IMR-90 (cell line): ENCODE measurements at regions not wholly inside any gene's neighbourhood (a gene's known extent, or its start where the extent isn't known, plus 50 kb on each side); places are given as distances from the start of the nearest gene placed in this dataset.

Source experiments
- ATAC-seq: fragments of 200-7000 bp; cut with Tn5 transposase; 2 replicates; pipeline ENCODE4 v1.9.1; 2020; ENCODE audit warnings: low read depth, mild to moderate bottlenecking, moderate library complexity
- BruUV-seq: library from RNA; stranded (reverse); fragments of 400-500 nt; replicated peaks from 2 replicates; lab custom pipeline; 2021; lab: Mats Ljungman, UMichigan
- CTCF ChIA-PET: fragments of 300-600 bp; formaldehyde crosslinking; extraction: SDS; loops from one replicate; lab custom pipeline; 2021; ENCODE audit warnings: antibody characterized with exemption; lab: Yijun Ruan, JAX
- POLR2A ChIA-PET: fragments of 300-600 bp; sonication (Branson Sonifier 250); formaldehyde crosslinking; loops from one replicate; lab custom pipeline; 2022; ENCODE audit warnings: antibody characterized with exemption; ENCODE audit not compliant: unreplicated experiment; lab: Charles Lee
- DNase-seq: peaks from one replicate; pipeline ENCODE4 v3.0.0; 2013
- H2AFZ ChIP-seq: replicated peaks from 2 replicates; pipeline ENCODE3; 2013; ENCODE audit warnings: low read length, mild to moderate bottlenecking; ENCODE audit not compliant: poor library complexity
- H2AK5ac ChIP-seq: 2 replicates; pipeline ENCODE4 v1.6.1; 2013; ENCODE audit warnings: low read depth, low read length, inconsistent platforms
- H2AK9ac ChIP-seq: replicated peaks from 2 replicates; pipeline ENCODE3; 2013; ENCODE audit warnings: mild to moderate bottlenecking, low read depth, low read length, moderate library complexity; ENCODE audit not compliant: poor library complexity
- H2BK120ac ChIP-seq: 2 replicates; pipeline ENCODE4 v1.6.1; 2013; ENCODE audit warnings: low read depth, low read length, inconsistent platforms
- H2BK15ac ChIP-seq: 3 replicates; pipeline ENCODE4 v1.6.1; 2013; ENCODE audit warnings: low read depth, low read length, inconsistent platforms
- H2BK20ac ChIP-seq: 2 replicates; pipeline ENCODE4 v1.6.1; 2013; ENCODE audit warnings: low read depth, mild to moderate bottlenecking, inconsistent platforms, low read length, moderate library complexity
- H2BK5ac ChIP-seq: 2 replicates; pipeline ENCODE4 v1.6.1; 2013; ENCODE audit warnings: mild to moderate bottlenecking, low read depth, low read length, inconsistent platforms; ENCODE audit not compliant: poor library complexity, severe bottlenecking
- H3K14ac ChIP-seq: replicated peaks from 2 replicates; pipeline ENCODE4 v1.6.1; 2013; ENCODE audit warnings: low read depth, low read length, inconsistent platforms
- H3K18ac ChIP-seq: 2 replicates; pipeline ENCODE4 v1.6.1; 2013; ENCODE audit warnings: low read depth, low read length, control low read depth
- H3K23ac ChIP-seq: 2 replicates; pipeline ENCODE4 v1.6.1; 2013; ENCODE audit warnings: low read depth, low read length, inconsistent platforms
- H3K27ac ChIP-seq: 2 replicates; pipeline ENCODE4 v1.5.1; 2013; ENCODE audit warnings: mild to moderate bottlenecking, control low read depth, low read length; ENCODE audit not compliant: insufficient read depth
- H3K27me3 ChIP-seq: 2 replicates; pipeline ENCODE4 v1.6.1; 2013; ENCODE audit warnings: low read length; ENCODE audit not compliant: control insufficient read depth, insufficient read depth
- H3K36me3 ChIP-seq: 2 replicates; pipeline ENCODE4 v1.6.1; 2013; ENCODE audit warnings: low read length, mixed read lengths; ENCODE audit not compliant: control insufficient read depth, insufficient read depth
- H3K4ac ChIP-seq: 2 replicates; pipeline ENCODE4 v1.6.1; 2013; ENCODE audit warnings: low read depth, low read length, inconsistent platforms
- H3K4me1 ChIP-seq: 2 replicates; pipeline ENCODE4 v1.6.1; 2013; ENCODE audit warnings: low read length, mixed read lengths; ENCODE audit not compliant: control insufficient read depth, insufficient read depth
- H3K4me2 ChIP-seq: 2 replicates; pipeline ENCODE4 v1.6.1; 2013; ENCODE audit warnings: low read depth, mild to moderate bottlenecking, control low read depth, low read length, moderate library complexity
- H3K4me3 ChIP-seq: 2 replicates; pipeline ENCODE4 v1.5.1; 2013; ENCODE audit warnings: low read depth, mild to moderate bottlenecking, control low read depth, low read length, moderate library complexity; ENCODE audit not compliant: insufficient read depth
- H3K56ac ChIP-seq: 2 replicates; pipeline ENCODE4 v1.6.1; 2013; ENCODE audit warnings: low read length, inconsistent platforms; ENCODE audit not compliant: insufficient read depth; ENCODE audit errors: extremely low read depth
- H3K79me1 ChIP-seq, 2 experiments: 2 replicates each; pipeline ENCODE4 v1.6.1; 2013; ENCODE audit warnings: low read length in 2 of 2, inconsistent platforms in 1 of 2, low read depth in 1 of 2
- H3K9ac ChIP-seq: 2 replicates; pipeline ENCODE4 v1.6.1; 2013; ENCODE audit warnings: low read depth, low read length, control low read depth
- H3K9me1 ChIP-seq: 2 replicates; pipeline ENCODE4 v1.6.1; 2013; ENCODE audit warnings: low read length, inconsistent platforms; ENCODE audit not compliant: insufficient read depth
- H3K9me3 ChIP-seq: 2 replicates; pipeline ENCODE4 v1.6.1; 2013; ENCODE audit warnings: low read length; ENCODE audit not compliant: control insufficient read depth, insufficient read depth
- H4K20me1 ChIP-seq: 2 replicates; pipeline ENCODE4 v1.6.1; 2013; ENCODE audit warnings: low read length, inconsistent platforms; ENCODE audit not compliant: insufficient read depth
- H4K5ac ChIP-seq: 2 replicates; pipeline ENCODE4 v1.6.1; 2013; ENCODE audit warnings: mild to moderate bottlenecking, low read depth, low read length, control low read depth
- H4K8ac ChIP-seq, 2 experiments: 2 replicates each; pipeline ENCODE4 v1.6.1; 2013; ENCODE audit warnings: low read depth in 2 of 2, low read length in 2 of 2, control low read depth in 1 of 2, inconsistent platforms in 1 of 2
- H4K91ac ChIP-seq: 2 replicates; pipeline ENCODE4 v1.6.1; 2013; ENCODE audit warnings: low read depth, low read length, inconsistent platforms; ENCODE audit not compliant: insufficient read depth
- BHLHE40 ChIP-seq: fragments of 150-350 bp; IDR thresholded peaks from 2 replicates; pipeline ENCODE4 v1.6.1; 2016; ENCODE audit warnings: mild to moderate bottlenecking, low read depth, low read length
- CEBPB ChIP-seq: IDR thresholded peaks from 2 replicates; pipeline ENCODE4 v1.6.1; 2012; ENCODE audit warnings: low read depth, low read length, improper control_type of control experiment
- CHD1 ChIP-seq: IDR thresholded peaks from 2 replicates; pipeline ENCODE4 v1.6.1; 2012; ENCODE audit warnings: low read depth, low read length, improper control_type of control experiment
- FOS ChIP-seq: fragments of 150-350 bp; IDR thresholded peaks from 2 replicates; pipeline ENCODE4 v1.6.1; 2016; ENCODE audit warnings: low read depth, low read length
- MAFK ChIP-seq: IDR thresholded peaks from 2 replicates; pipeline ENCODE4 v1.6.1; 2012; ENCODE audit warnings: low read depth, low read length, improper control_type of control experiment
- MAZ ChIP-seq: IDR thresholded peaks from 2 replicates; pipeline ENCODE4 v1.6.1; 2012; ENCODE audit warnings: low read depth, mild to moderate bottlenecking, low read length, improper control_type of control experiment, moderate library complexity, borderline replicate concordance
- MXI1 ChIP-seq: IDR thresholded peaks from 2 replicates; pipeline ENCODE4 v1.6.1; 2012; ENCODE audit warnings: low read depth, mild to moderate bottlenecking, low read length, moderate library complexity, borderline replicate concordance
- NFE2L2 ChIP-seq: fragments of 150-350 bp; IDR thresholded peaks from 2 replicates; pipeline ENCODE4 v1.6.1; 2016; ENCODE audit warnings: low read depth, mild to moderate bottlenecking, low read length
- POLR2A ChIP-seq: IDR thresholded peaks from 2 replicates; pipeline ENCODE4 v1.6.1; 2012; ENCODE audit warnings: mild to moderate bottlenecking, low read depth, low read length
- RAD21 ChIP-seq: IDR thresholded peaks from 2 replicates; pipeline ENCODE4 v1.6.1; 2012; ENCODE audit warnings: low read length, improper control_type of control experiment
- RCOR1 ChIP-seq: IDR thresholded peaks from 2 replicates; pipeline ENCODE4 v1.6.1; 2012; ENCODE audit warnings: mild to moderate bottlenecking, low read length, improper control_type of control experiment; ENCODE audit not compliant: insufficient replicate concordance
- RFX5 ChIP-seq: IDR thresholded peaks from 2 replicates; pipeline ENCODE4 v1.8.0; 2012; ENCODE audit warnings: low read depth, mild to moderate bottlenecking, low read length, moderate library complexity
- SMC3 ChIP-seq: fragments of 150-350 bp; IDR thresholded peaks from 2 replicates; pipeline ENCODE4 v1.6.1; 2016; ENCODE audit warnings: low read depth, mild to moderate bottlenecking, antibody characterized with exemption, low read length, moderate library complexity
- WGBS, 2 experiments: methylation state at CpG; one replicate each; pipeline versions ENCODE4 v1.1.5 to v1.1.7; 2013; ENCODE audit warnings: missing lambda C conversion rate in 2 of 2; ENCODE audit not compliant: insufficient read length in 1 of 2; ENCODE audit errors: extremely low coverage in 2 of 2; 5-methylcytosine and 5-hydroxymethylcytosine counted together
- dilution Hi-C: fragments of 300-500 bp; cut with HindIII; formaldehyde crosslinking; loops from one replicate; pipeline ENCODE4 v1.14.3; 2018; ENCODE audit warnings: low sequenced_read_pairs; ENCODE audit not compliant: unreplicated experiment
- in situ Hi-C: fragments of 300-500 bp; cut with MboI; formaldehyde crosslinking; loops from 3 replicates; pipeline ENCODE4 v1.14.3; 2019; ENCODE audit warnings: low sequenced_read_pairs, inconsistent platforms, mixed read lengths
- intact Hi-C: fragments of 100-400 bp; cut with micrococcal nuclease; formaldehyde crosslinking; loops from 2 replicates; pipeline ENCODE4 v1.10.0; 2022
- TF ChIP-seq, protein P1 (sequence below): fragments of 150-350 bp; IDR thresholded peaks from 2 replicates; pipeline ENCODE4 v1.6.1; 2017; ENCODE audit warnings: mild to moderate bottlenecking, antibody characterized with exemption, low read length, low read depth
- TF ChIP-seq, protein P2 (sequence below): conservative IDR thresholded peaks from 2 replicates; pipeline ENCODE4 v1.5.1; 2012; ENCODE audit warnings: mild to moderate bottlenecking, low read depth, low read length, improper control_type of control experiment
- TF ChIP-seq, protein P3 (sequence below): fragments of 150-350 bp; IDR thresholded peaks from 2 replicates; pipeline ENCODE4 v1.6.1; 2016; ENCODE audit warnings: low read depth, mild to moderate bottlenecking, low read length, moderate library complexity, borderline replicate concordance

DNA sequence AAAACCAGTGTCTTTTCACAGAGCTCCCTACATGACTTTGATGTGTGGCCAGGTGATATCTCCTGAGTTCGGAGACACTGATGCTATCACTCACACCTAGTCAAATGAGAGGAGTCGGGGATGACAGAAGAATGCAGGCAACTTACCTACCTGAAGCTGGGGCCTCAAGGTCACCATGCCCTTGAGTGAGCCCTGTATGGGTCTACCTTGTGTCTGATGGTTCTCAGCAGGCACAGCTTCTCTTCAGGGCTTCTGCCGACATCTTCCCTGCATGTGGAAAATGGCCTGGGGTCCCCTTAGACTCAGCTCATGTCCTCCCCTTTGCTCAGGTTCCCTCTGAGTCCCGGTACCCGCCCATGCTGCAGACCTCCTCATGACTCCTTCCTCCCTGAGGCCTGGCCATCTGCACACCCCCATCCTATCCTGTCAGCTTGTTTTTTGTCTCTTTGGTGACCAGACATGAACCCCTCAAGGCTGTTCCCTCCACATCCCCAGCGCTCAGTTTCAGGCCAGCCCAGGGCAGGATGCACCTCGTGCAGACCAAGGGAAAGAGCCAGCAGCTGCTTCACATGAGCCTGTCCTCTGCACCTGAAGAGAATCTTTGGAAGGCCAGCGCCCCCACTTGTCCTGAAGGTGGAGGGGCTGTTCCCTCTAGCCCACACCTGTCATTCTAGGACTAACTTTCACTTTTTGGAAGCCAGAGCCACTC, 74.6 kb upstream of the GDF10 start:
- ATAC-seq (no peak), DNase-seq (no peak)
- Histone ChIP-seq H4K20me1 (no peaks in the 10 kb centered on the region), H4K91ac (no peak overlapping the region), H3K9ac (no peak overlapping the region), H3K27me3 (peaks cover 19% of the 10 kb centered on the region), H2AK5ac (no peak overlapping the region), H2BK20ac (no peak overlapping the region), H3K79me1 (no peaks in the 10 kb centered on the region), H3K36me3 (no peaks in the 10 kb centered on the region), H3K56ac (no peak overlapping the region), H3K4ac (no peak overlapping the region), H3K4me3 (no peak overlapping the region), H3K4me1 (no peaks in the 10 kb centered on the region), H3K23ac (no peak overlapping the region), H2BK120ac (no peak overlapping the region), H3K9me1 (no peaks in the 10 kb centered on the region), H2AFZ (peak overlapping the region; percentile 37), H3K27ac (no peak overlapping the region), H3K4me2 (no peak overlapping the region), H4K5ac (no peak overlapping the region), H2BK5ac (no peak overlapping the region), H4K8ac (no peak overlapping the region), H3K18ac (no peak overlapping the region), H3K9me3 (peaks cover 8% of the 10 kb centered on the region), H3K14ac (no peak overlapping the region), H2AK9ac (no peak overlapping the region), H2BK15ac (no peak overlapping the region)
- ChIA-PET CTCF (interaction anchor here (1.3 kb wide), 1 partner anchor 178 kb away, joined by 4 read pairs; no protein-coding TSS in a partner anchor), POLR2A (no interaction called here)
- BruUV-seq, result no TSS peak
- TF ChIP-seq CHD1, result no peak
- TF ChIP-seq, protein P1, sequence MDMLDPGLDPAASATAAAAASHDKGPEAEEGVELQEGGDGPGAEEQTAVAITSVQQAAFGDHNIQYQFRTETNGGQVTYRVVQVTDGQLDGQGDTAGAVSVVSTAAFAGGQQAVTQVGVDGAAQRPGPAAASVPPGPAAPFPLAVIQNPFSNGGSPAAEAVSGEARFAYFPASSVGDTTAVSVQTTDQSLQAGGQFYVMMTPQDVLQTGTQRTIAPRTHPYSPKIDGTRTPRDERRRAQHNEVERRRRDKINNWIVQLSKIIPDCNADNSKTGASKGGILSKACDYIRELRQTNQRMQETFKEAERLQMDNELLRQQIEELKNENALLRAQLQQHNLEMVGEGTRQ, result no peak
- TF ChIP-seq MAZ, result no peak
- TF ChIP-seq MXI1, result no peak
- TF ChIP-seq MAFK, result no peak
- no peak for TF ChIP-seq RAD21
- TF ChIP-seq SMC3, result no peak
- TF ChIP-seq, protein P2, sequence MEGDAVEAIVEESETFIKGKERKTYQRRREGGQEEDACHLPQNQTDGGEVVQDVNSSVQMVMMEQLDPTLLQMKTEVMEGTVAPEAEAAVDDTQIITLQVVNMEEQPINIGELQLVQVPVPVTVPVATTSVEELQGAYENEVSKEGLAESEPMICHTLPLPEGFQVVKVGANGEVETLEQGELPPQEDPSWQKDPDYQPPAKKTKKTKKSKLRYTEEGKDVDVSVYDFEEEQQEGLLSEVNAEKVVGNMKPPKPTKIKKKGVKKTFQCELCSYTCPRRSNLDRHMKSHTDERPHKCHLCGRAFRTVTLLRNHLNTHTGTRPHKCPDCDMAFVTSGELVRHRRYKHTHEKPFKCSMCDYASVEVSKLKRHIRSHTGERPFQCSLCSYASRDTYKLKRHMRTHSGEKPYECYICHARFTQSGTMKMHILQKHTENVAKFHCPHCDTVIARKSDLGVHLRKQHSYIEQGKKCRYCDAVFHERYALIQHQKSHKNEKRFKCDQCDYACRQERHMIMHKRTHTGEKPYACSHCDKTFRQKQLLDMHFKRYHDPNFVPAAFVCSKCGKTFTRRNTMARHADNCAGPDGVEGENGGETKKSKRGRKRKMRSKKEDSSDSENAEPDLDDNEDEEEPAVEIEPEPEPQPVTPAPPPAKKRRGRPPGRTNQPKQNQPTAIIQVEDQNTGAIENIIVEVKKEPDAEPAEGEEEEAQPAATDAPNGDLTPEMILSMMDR, result no peak
- TF ChIP-seq POLR2A, result no peak
- TF ChIP-seq FOS, result no peak
- TF ChIP-seq, protein P3, sequence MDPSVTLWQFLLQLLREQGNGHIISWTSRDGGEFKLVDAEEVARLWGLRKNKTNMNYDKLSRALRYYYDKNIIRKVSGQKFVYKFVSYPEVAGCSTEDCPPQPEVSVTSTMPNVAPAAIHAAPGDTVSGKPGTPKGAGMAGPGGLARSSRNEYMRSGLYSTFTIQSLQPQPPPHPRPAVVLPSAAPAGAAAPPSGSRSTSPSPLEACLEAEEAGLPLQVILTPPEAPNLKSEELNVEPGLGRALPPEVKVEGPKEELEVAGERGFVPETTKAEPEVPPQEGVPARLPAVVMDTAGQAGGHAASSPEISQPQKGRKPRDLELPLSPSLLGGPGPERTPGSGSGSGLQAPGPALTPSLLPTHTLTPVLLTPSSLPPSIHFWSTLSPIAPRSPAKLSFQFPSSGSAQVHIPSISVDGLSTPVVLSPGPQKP, result no peak
- no peak for TF ChIP-seq CEBPB
- TF ChIP-seq RCOR1, result no peak
- no peak for TF ChIP-seq BHLHE40
- no peak for TF ChIP-seq NFE2L2
- TF ChIP-seq RFX5, result no peak
- intact Hi-C loops, result no loop called here
- no CpG with 5 or more reads among the region's 8 CpGs for WGBS, 2 experiments
- dilution Hi-C loops, result no loop called here
- in situ Hi-C loops, result no loop called here
